ENCODE measurements at regions not wholly inside any gene's neighbourhood (a gene's known extent, or its start where the extent isn't known, plus 50 kb on each side); places are given as distances from the start of the nearest gene placed in this dataset.
"Not testable (repeated sequence)": the region's sequence is repeated elsewhere in the genome, so short reads cannot be mapped to it uniquely, and the experiment has no call there.

GRCh38 chr6:86738078-86738477, 199.2 kb upstream of the HTR1E start:
- DNase-seq (ENCODE audit: low read depth in 4 of 4, low spot score in 1 of 4): no peak

GRCh38 chr6:86731631-86732030, 205.7 kb upstream of the HTR1E start:
- DNase-seq (ENCODE audit: low read depth in 4 of 4, low spot score in 1 of 4): not testable (repeated sequence)

- DNase-seq (ENCODE audit: low read depth in 4 of 4, low spot score in 1 of 4): not testable (repeated sequence)
Measured at GRCh38 chr6:86730772-86731171, 206.6 kb upstream of the HTR1E start.

- DNase-seq (ENCODE audit: low read depth in 4 of 4, low spot score in 1 of 4): no peak
Measured at GRCh38 chr6:86730216-86730615, 207.1 kb upstream of the HTR1E start.

GRCh38 chr6:86728976-86729375, 208.4 kb upstream of the HTR1E start:
- no peak for DNase-seq (ENCODE audit: low read depth in 4 of 4, low spot score in 1 of 4)

- DNase-seq (ENCODE audit: low read depth in 4 of 4, low spot score in 1 of 4): no peak
Measured at GRCh38 chr6:86724695-86725094, 212.6 kb upstream of the HTR1E start.

GRCh38 chr6:86723729-86724128, 213.6 kb upstream of the HTR1E start:
- DNase-seq (ENCODE audit: low read depth in 4 of 4, low spot score in 1 of 4): no peak

GRCh38 chr6:86723151-86723550, 214.2 kb upstream of the HTR1E start:
- DNase-seq (ENCODE audit: low read depth in 4 of 4, low spot score in 1 of 4): no peak

GRCh38 chr6:86722131-86722530, 215.2 kb upstream of the HTR1E start:
- DNase-seq (ENCODE audit: low read depth in 4 of 4, low spot score in 1 of 4): no peak

- DNase-seq (ENCODE audit: low read depth in 4 of 4, low spot score in 1 of 4): no peak
Measured at GRCh38 chr6:86715676-86716075, 221.7 kb upstream of the HTR1E start.

GRCh38 chr6:86712039-86712438, 225.3 kb upstream of the HTR1E start:
- no peak for DNase-seq (ENCODE audit: low read depth in 4 of 4, low spot score in 1 of 4)

- no peak for DNase-seq (ENCODE audit: low read depth in 4 of 4, low spot score in 1 of 4)
Measured at GRCh38 chr6:86707545-86708120, 229.7 kb upstream of the HTR1E start.

GRCh38 chr6:86706449-86706848, 230.9 kb upstream of the HTR1E start:
- no peak for DNase-seq (ENCODE audit: low read depth in 4 of 4, low spot score in 1 of 4)

GRCh38 chr6:86701228-86701627, 236.1 kb upstream of the HTR1E start:
- not testable (repeated sequence) for DNase-seq (ENCODE audit: low read depth in 4 of 4, low spot score in 1 of 4)

GRCh38 chr6:86686496-86686895, 250.8 kb upstream of the HTR1E start:
- no peak for DNase-seq (ENCODE audit: low read depth in 4 of 4, low spot score in 1 of 4)

GRCh38 chr6:86685230-86685797, 252.0 kb upstream of the HTR1E start:
- DNase-seq (ENCODE audit: low read depth in 4 of 4, low spot score in 1 of 4): no peak

- no peak for DNase-seq (ENCODE audit: low read depth in 4 of 4, low spot score in 1 of 4)
Measured at GRCh38 chr6:86683132-86683908, 254.0 kb upstream of the HTR1E start.

- no peak for DNase-seq (ENCODE audit: low read depth in 4 of 4, low spot score in 1 of 4)
Measured at GRCh38 chr6:86682297-86682696, 255.0 kb upstream of the HTR1E start.

- not testable (repeated sequence) for DNase-seq (ENCODE audit: low read depth in 4 of 4, low spot score in 1 of 4)
Measured at GRCh38 chr6:86681140-86681539, 256.2 kb upstream of the HTR1E start.

GRCh38 chr6:86672125-86672524, 265.2 kb upstream of the HTR1E start:
- DNase-seq (ENCODE audit: low read depth in 4 of 4, low spot score in 1 of 4): not testable (repeated sequence)

GRCh38 chr6:86657192-86657591, 280.1 kb upstream of the HTR1E start:
- DNase-seq (ENCODE audit: low read depth in 4 of 4, low spot score in 1 of 4): no peak

- no peak for DNase-seq (ENCODE audit: low read depth in 4 of 4, low spot score in 1 of 4)
Measured at GRCh38 chr6:86629123-86629522, 308.2 kb upstream of the HTR1E start.

- no peak for DNase-seq (ENCODE audit: low read depth in 4 of 4, low spot score in 1 of 4)
Measured at GRCh38 chr6:86619428-86619827, 317.9 kb upstream of the HTR1E start.
